A673 (cell line): ENCODE measurements at regions not wholly inside any gene's neighbourhood (a gene's known extent, or its start where the extent isn't known, plus 50 kb on each side); places are given as distances from the start of the nearest gene placed in this dataset.

ENCODE experiments used
- EZH2 ChIP-seq: fragments of 200-600 bp; sonication (generic); IDR thresholded peaks from 2 replicates; pipeline ENCODE4 v1.6.1; 2017; ENCODE audit warnings: borderline replicate concordance, low read depth, mild to moderate bottlenecking, mixed read lengths, antibody characterized with exemption, low read length; ENCODE audit not compliant: poor library complexity, severe bottlenecking
- TF ChIP-seq, protein P1 (sequence below): fragments of 300-800, 200-600 bp; sonication (generic); conservative IDR thresholded peaks from 2 replicates; pipeline ENCODE4 v1.5.1; 2017; ENCODE audit warnings: low read depth, mild to moderate bottlenecking, antibody characterized with exemption, low read length, moderate library complexity, mixed read lengths

DNA sequence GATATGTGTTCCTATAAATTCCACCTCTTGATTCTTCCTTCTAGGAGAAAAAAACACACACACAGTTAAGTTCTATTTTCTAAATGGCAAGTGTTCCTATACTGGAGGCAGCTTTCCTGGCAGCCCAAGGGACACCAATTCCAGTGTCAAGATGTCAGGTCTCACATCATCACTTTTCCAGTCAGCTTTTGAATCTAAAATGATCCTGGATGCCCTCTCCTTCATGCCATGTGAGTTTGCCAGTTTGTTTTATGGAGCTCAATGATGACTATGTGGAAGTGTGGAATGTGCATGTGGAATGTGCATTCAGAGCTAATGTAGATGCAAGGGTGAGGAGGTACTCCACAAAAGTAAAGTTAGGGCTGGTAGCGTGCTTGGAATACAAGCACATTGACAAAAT is 269.3 kb upstream of the NMUR2 start:
- TF ChIP-seq, protein P1, sequence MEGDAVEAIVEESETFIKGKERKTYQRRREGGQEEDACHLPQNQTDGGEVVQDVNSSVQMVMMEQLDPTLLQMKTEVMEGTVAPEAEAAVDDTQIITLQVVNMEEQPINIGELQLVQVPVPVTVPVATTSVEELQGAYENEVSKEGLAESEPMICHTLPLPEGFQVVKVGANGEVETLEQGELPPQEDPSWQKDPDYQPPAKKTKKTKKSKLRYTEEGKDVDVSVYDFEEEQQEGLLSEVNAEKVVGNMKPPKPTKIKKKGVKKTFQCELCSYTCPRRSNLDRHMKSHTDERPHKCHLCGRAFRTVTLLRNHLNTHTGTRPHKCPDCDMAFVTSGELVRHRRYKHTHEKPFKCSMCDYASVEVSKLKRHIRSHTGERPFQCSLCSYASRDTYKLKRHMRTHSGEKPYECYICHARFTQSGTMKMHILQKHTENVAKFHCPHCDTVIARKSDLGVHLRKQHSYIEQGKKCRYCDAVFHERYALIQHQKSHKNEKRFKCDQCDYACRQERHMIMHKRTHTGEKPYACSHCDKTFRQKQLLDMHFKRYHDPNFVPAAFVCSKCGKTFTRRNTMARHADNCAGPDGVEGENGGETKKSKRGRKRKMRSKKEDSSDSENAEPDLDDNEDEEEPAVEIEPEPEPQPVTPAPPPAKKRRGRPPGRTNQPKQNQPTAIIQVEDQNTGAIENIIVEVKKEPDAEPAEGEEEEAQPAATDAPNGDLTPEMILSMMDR = no peak
- no peak for TF ChIP-seq EZH2
